ENCODE measurements at regions not wholly inside any gene's neighbourhood (a gene's known extent, or its start where the extent isn't known, plus 50 kb on each side); places are given as distances from the start of the nearest gene placed in this dataset.

DNA sequence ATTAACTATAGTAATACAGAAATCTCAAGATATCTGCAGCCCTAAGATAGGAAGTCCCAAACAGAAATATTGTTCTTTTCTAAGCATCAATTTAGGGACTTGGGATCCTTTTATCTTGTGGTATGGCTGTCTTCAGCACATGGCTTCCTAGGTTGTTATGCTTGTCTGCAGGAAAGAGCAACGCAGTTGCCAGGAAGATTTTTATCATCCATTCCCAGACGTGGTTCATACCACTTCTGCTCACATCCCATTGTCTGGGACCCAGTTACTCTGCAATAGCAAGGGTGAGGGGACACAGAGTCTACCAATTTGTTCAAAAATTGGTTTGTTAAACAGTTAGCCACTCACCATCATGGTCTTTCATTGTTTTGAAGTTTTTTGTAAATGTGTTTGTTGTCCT lies 85.6 kb upstream of the RXFP2 start:
- TF ChIP-seq POLR2A (IDR thresholded peaks at IDR 0.05; ENCODE audit: low read length) (no peak), GATA1 (IDR thresholded peaks at IDR 0.05; ENCODE audit: low read depth, low read length) (no peak)

All from erythroblast (primary cell).